Right lobe of liver (tissue), 6 donors: ENCODE measurements at regions not wholly inside any gene's neighbourhood (a gene's known extent, or its start where the extent isn't known, plus 50 kb on each side); places are given as distances from the start of the nearest gene placed in this dataset.

Source experiments
- ATAC-seq, 4 donors: fragments of 200-7000 bp; cut with Tn5 transposase; one replicate each; pipeline ENCODE4 v1.9.1; 2020; ENCODE audit warnings: mild to moderate bottlenecking in 4 of 4, moderate library complexity in 4 of 4
- DNase-seq, 3 donors: peaks; one replicate each; pipeline ENCODE4 v3.0.0-alpha.2; 2020
- H3K27ac ChIP-seq, 3 donors: fragments of 200-600 bp; one replicate each; pipeline ENCODE4 v1.8.0; 2022
- H3K27me3 ChIP-seq, 2 donors: fragments of 200-600 bp; one replicate each; pipeline ENCODE4 v1.8.0; 2022
- H3K36me3 ChIP-seq, 4 donors: fragments of 200-600 bp; sonication (generic) in 1 of 4; one replicate each; pipeline versions ENCODE4 v1.5.1 to v1.8.0; 2017 to 2022; ENCODE audit warnings: control low read depth in 1 of 4
- H3K4me1 ChIP-seq, 4 donors: fragments of 200-600 bp; sonication (generic) in 1 of 4; one replicate each; pipeline versions ENCODE4 v1.5.1 to v1.8.0; 2017 to 2022; ENCODE audit warnings: control low read depth in 1 of 4
- H3K4me3 ChIP-seq, 3 donors: fragments of 200-600 bp; one replicate each; pipeline ENCODE4 v1.8.0; 2022
- H3K9me3 ChIP-seq, 4 donors: fragments of 200-600 bp; sonication (generic) in 1 of 4; one replicate each; pipeline versions ENCODE4 v1.5.1 to v1.8.0; 2017 to 2022; ENCODE audit warnings: control low read depth in 1 of 4
- POLR2A ChIP-seq: fragments of 450-650 bp; IDR thresholded peaks from one replicate; pipeline ENCODE4 v1.6.1; 2017; ENCODE audit warnings: antibody characterized with exemption, mild to moderate bottlenecking
- WGBS: methylation state at CpG from one replicate; pipeline ENCODE4 v1.1.6; 2018; ENCODE audit warnings: low coverage, low lambda C conversion rate; ENCODE audit not compliant: insufficient coverage; ENCODE audit errors: missing lambda C conversion rate; 5-methylcytosine and 5-hydroxymethylcytosine counted together
- intact Hi-C, 2 donors: fragments of 100-400 bp; cut with DNase I; formaldehyde crosslinking; loops; one replicate each; pipeline versions ENCODE4 v1.11.2 to v1.14.1; 2022
- TF ChIP-seq, protein P1 (sequence below), 4 donors: fragments of 200-600 bp in 3 of 4; fragments of 450-650 bp in 1 of 4; IDR thresholded peaks; one replicate each; pipeline versions ENCODE4 v1.5.1 to v1.8.0; 2016 to 2022; ENCODE audit warnings: antibody characterized with exemption in 4 of 4, mild to moderate bottlenecking in 2 of 4
- donor health status: DM: no; HTN: yes; CAD: no.
- donor health status: DM: no; HTN: no; CAD: no.
- donor health status: DM: no; HTN: no; CAD: no.
- donor health status: DM: no; HTN: yes; CAD: no.
- donor health status: DM: no; HTN: yes; CAD: no.

DNA sequence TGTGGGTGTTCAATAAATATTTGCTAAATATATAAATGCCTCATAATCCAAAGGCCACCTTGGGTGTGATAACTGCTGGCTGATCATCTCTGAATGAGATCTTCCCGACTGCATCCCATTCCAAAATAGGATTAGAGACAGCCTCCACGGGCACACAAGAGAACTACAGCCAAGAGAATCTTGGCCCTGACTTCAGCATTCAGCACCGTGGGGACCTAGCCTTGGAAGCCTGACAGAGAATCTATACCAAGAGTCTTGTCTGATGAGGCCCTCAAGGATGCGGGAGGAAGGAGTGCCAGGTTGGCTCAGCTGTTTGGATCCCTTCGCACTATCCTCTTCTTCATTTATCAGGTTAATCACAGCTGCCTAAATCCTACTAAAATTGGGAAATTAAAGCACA, 85.8 kb downstream of the RBM43 start:
- no peak for DNase-seq
- 47% methylated on average over 4 of the region's 5 CpGs for WGBS
- Histone ChIP-seq H3K4me3 (no peak overlapping the region), H3K36me3 (no peaks in the 10 kb centered on the region), H3K9me3 (no peaks in the 10 kb centered on the region), H3K27ac (no peak overlapping the region), H3K4me1 (no peaks in the 10 kb centered on the region), H3K27me3 (no peaks in the 10 kb centered on the region)
- no peak for ATAC-seq
- intact Hi-C loops: no loop called here
- TF ChIP-seq, protein P1, sequence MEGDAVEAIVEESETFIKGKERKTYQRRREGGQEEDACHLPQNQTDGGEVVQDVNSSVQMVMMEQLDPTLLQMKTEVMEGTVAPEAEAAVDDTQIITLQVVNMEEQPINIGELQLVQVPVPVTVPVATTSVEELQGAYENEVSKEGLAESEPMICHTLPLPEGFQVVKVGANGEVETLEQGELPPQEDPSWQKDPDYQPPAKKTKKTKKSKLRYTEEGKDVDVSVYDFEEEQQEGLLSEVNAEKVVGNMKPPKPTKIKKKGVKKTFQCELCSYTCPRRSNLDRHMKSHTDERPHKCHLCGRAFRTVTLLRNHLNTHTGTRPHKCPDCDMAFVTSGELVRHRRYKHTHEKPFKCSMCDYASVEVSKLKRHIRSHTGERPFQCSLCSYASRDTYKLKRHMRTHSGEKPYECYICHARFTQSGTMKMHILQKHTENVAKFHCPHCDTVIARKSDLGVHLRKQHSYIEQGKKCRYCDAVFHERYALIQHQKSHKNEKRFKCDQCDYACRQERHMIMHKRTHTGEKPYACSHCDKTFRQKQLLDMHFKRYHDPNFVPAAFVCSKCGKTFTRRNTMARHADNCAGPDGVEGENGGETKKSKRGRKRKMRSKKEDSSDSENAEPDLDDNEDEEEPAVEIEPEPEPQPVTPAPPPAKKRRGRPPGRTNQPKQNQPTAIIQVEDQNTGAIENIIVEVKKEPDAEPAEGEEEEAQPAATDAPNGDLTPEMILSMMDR (IDR thresholded peaks at IDR 0.05): no peak
- TF ChIP-seq POLR2A: no peak

DNA sequence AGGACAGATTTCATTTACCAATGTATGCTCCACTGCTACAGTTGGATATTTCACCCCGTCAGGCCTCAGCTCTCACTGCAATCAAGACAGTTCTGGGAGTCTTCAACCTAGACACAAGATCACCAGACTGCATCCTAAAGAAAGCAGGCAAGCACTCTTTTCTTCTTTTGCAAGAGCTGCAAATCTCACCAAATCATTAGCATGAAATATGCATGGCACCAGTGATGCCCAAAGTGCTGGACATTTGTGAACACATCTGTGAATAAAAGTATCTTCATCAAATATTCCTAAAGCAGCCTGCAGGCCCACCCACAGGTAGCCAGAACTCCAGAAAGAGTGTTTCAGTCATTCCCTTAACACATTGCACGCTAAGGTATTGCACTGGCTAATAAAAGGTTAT, 87.5 kb downstream of the RBM43 start:
- no peaks in the 10 kb centered on the region for H3K9me3 ChIP-seq
- no peaks in the 10 kb centered on the region for H3K4me1 ChIP-seq
- TF ChIP-seq, protein P1 (IDR thresholded peaks at IDR 0.05): no peak
- no peak for TF ChIP-seq POLR2A
- H3K36me3 ChIP-seq: no peaks in the 10 kb centered on the region
- ATAC-seq: no peak
- 60% methylated on average over 1 of the region's 2 CpGs for WGBS
- no peak overlapping the region for H3K27ac ChIP-seq
- H3K4me3 ChIP-seq: no peak overlapping the region
- intact Hi-C loops: no loop called here
- no peaks in the 10 kb centered on the region for H3K27me3 ChIP-seq
- no peak for DNase-seq

DNA sequence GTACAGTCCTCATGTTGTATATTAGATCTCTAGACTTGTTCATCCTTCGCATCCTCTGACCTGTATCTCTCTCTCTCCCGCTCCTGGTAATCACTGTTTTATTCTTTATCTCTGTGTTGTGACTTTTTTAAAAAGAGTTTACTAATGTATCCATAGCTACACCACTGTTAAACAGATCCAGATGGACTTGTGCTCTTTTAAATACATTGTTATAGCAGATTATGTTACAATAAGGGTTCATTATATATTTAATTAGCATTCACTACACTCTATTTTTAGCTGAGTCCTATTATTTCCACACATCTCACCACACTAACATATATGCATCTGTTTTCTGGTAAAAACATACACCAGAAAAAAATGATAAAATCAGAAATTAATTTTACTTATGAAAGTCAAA, 90.5 kb downstream of the RBM43 start:
- no peak for TF ChIP-seq POLR2A
- H3K36me3 ChIP-seq: no peaks in the 10 kb centered on the region
- intact Hi-C loops: no loop called here
- H3K4me3 ChIP-seq: no peak overlapping the region
- no peak overlapping the region for H3K27ac ChIP-seq
- no peak for DNase-seq
- no peaks in the 10 kb centered on the region for H3K9me3 ChIP-seq
- WGBS: 72% methylated on average over 2 of the region's 2 CpGs
- H3K4me1 ChIP-seq: no peaks in the 10 kb centered on the region
- H3K27me3 ChIP-seq: no peaks in the 10 kb centered on the region
- no peak for ATAC-seq

DNA sequence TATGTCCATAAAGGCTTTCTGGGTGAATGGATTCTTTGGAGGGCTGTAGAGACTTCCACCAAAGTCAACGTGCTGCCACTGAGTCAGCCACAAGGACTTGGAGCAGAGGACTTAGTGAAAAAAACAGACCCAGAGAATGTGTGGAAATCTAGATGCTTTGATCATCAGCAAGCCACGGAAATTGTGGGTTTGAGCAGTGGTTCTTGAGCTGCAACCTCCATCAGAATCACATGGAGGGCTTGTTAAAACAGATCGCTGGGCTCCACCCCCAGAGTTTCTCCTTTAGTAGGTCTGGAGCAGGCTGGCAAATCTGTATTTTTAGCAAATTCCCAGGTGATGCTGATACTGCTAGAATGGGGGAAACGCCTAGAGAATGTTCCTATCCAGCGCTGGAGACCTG, 95.3 kb downstream of the RBM43 start:
- Histone ChIP-seq H3K36me3 (no peaks in the 10 kb centered on the region), H3K4me3 (no peak overlapping the region), H3K9me3 (no peaks in the 10 kb centered on the region), H3K27ac (no peak overlapping the region), H3K27me3 (no peaks in the 10 kb centered on the region), H3K4me1 (no peaks in the 10 kb centered on the region)
- intact Hi-C loops: no loop called here
- 49% methylated on average over 4 of the region's 5 CpGs for WGBS
- ATAC-seq: no peak
- DNase-seq: no peak
- TF ChIP-seq POLR2A: no peak
- TF ChIP-seq, protein P1 (IDR thresholded peaks at IDR 0.05): no peak

DNA sequence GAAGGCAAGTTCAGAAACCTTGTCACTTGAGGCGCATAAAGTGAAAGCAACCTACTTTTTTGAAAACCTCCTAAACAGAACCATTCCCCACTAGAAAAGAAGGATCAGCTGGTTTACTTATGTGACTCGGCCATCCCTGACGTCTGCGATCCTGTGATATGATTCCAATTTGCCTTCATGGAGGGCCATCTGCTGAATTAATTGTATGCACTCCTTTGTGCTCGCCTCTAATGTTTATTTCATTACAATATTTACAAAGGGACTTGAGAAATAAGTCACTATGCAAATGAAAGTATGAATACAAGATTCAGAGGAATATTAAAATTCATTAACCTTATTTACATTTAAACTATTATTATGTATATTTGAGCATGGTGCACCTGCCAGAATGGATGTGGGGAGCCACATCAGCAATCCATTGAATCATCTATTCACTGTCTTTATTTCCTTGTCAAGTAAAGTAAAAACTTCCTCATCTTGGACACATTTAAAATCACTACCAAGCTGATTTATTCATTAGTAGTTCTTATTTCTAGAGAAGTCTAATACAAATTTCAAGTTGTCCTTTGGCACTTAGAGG, 96.5 kb downstream of the RBM43 start:
- Histone ChIP-seq H3K4me1 (no peaks in the 10 kb centered on the region), H3K27me3 (no peaks in the 10 kb centered on the region), H3K4me3 (no peak overlapping the region), H3K9me3 (no peaks in the 10 kb centered on the region), H3K27ac (no peak overlapping the region), H3K36me3 (no peaks in the 10 kb centered on the region)
- 69% methylated on average over 5 of the region's 5 CpGs for WGBS
- intact Hi-C loops: no loop called here
- DNase-seq (no peak), ATAC-seq (no peak)
- TF ChIP-seq, protein P1 (IDR thresholded peaks at IDR 0.05): no peak
- TF ChIP-seq POLR2A: no peak
